H1 (cell line): ENCODE measurements at regions not wholly inside any gene's neighbourhood (a gene's known extent, or its start where the extent isn't known, plus 50 kb on each side); places are given as distances from the start of the nearest gene placed in this dataset.

Experiments used
- CTCF ChIA-PET: fragments of 300-600 bp; sonication (Branson Sonifier 250); formaldehyde crosslinking; loops from one replicate; lab custom pipeline; 2021; ENCODE audit not compliant: partially characterized antibody; lab: Charles Lee
- POLR2A ChIA-PET: fragments of 300-600 bp; sonication (Branson Sonifier 250); formaldehyde crosslinking; loops from one replicate; lab custom pipeline; 2021; ENCODE audit warnings: inconsistent platforms; ENCODE audit not compliant: partially characterized antibody; lab: Charles Lee
- DNase-seq, 2 experiments: peaks; one replicate each; pipeline versions ENCODE4 v3.0.0 to v3.0.0-alpha.2; 2010 to 2022; ENCODE audit warnings: low spot score in 2 of 2, low read depth in 1 of 2, mixed read lengths in 1 of 2
- FAIRE-seq: peaks from 2 replicates; lab custom pipeline; 2011; peaks lifted over from hg19 to GRCh38; lab: Jason Lieb, UNC
- H2AFZ ChIP-seq: 2 replicates; pipeline ENCODE4 v1.8.1; 2012; ENCODE audit warnings: low read length, inconsistent platforms
- H2AK5ac ChIP-seq: 2 replicates; pipeline ENCODE4 v1.6.1; 2013; ENCODE audit warnings: low read depth, low read length
- H2BK120ac ChIP-seq: replicated peaks from 2 replicates; pipeline ENCODE3; 2013; ENCODE audit warnings: low read depth, low read length, inconsistent platforms
- H2BK12ac ChIP-seq: 2 replicates; pipeline ENCODE4 v1.6.1; 2013; ENCODE audit warnings: low read depth, low read length
- H2BK15ac ChIP-seq: 2 replicates; pipeline ENCODE4 v1.6.1; 2013; ENCODE audit warnings: low read length
- H2BK20ac ChIP-seq: 2 replicates; pipeline ENCODE4 v1.6.1; 2013; ENCODE audit warnings: low read length
- H2BK5ac ChIP-seq: 2 replicates; pipeline ENCODE4 v1.6.1; 2013; ENCODE audit warnings: low read depth, low read length
- H3K14ac ChIP-seq: 2 replicates; pipeline ENCODE4 v1.6.1; 2013; ENCODE audit warnings: inconsistent platforms; ENCODE audit not compliant: insufficient read length
- H3K18ac ChIP-seq: 2 replicates; pipeline ENCODE4 v1.6.1; 2013; ENCODE audit warnings: low read length; ENCODE audit errors: extremely low read depth
- H3K23ac ChIP-seq: 2 replicates; pipeline ENCODE4 v1.6.1; 2013; ENCODE audit warnings: inconsistent platforms; ENCODE audit not compliant: insufficient read length
- H3K23me2 ChIP-seq: 2 replicates; pipeline ENCODE4 v1.6.1; 2013; ENCODE audit warnings: low read depth, low read length
- H3K27ac ChIP-seq: 2 replicates; pipeline ENCODE4 v1.6.1; 2011; ENCODE audit warnings: low read depth, low read length, inconsistent platforms
- H3K27me3 ChIP-seq, 4 experiments: replicated peaks in 1 of 4; 1 replicate in 1 of 4; 2 replicates in 3 of 4; pipeline versions ENCODE4 v1.6.1 to v1.8.1; 2011 to 2013; ENCODE audit warnings: low read length in 3 of 4, mild to moderate bottlenecking in 3 of 4, inconsistent platforms in 2 of 4, mixed read lengths in 2 of 4, moderate library complexity in 1 of 4; ENCODE audit not compliant: control insufficient read depth in 3 of 4, insufficient read depth in 3 of 4; ENCODE audit errors: extremely low read depth in 1 of 4
- H3K36me3 ChIP-seq, 4 experiments: 2 replicates each; pipeline versions ENCODE4 v1.6.1 to v1.8.1; 2011 to 2013; ENCODE audit warnings: mild to moderate bottlenecking in 4 of 4, low read length in 3 of 4, moderate library complexity in 2 of 4, control low read depth in 1 of 4, inconsistent platforms in 1 of 4; ENCODE audit not compliant: insufficient read depth in 4 of 4, control insufficient read depth in 2 of 4
- H3K4ac ChIP-seq: replicated peaks from 2 replicates; pipeline ENCODE3; 2013; ENCODE audit warnings: low read length, low read depth, mixed read lengths, inconsistent platforms; ENCODE audit not compliant: insufficient read length
- H3K4me1 ChIP-seq, 4 experiments: replicated peaks in 1 of 4; 1 replicate in 1 of 4; 2 replicates in 3 of 4; pipeline versions ENCODE4 v1.6.1 to v1.8.1; 2011 to 2013; ENCODE audit warnings: low read length in 3 of 4, inconsistent platforms in 2 of 4, mixed read lengths in 1 of 4; ENCODE audit not compliant: insufficient read depth in 4 of 4, control insufficient read depth in 3 of 4
- H3K4me2 ChIP-seq, 2 experiments: 2 replicates each; pipeline versions ENCODE4 v1.6.1 to v1.8.1; 2011 to 2013; ENCODE audit warnings: low read depth in 2 of 2, low read length in 2 of 2, control low read depth in 1 of 2, inconsistent platforms in 1 of 2, mild to moderate bottlenecking in 1 of 2; ENCODE audit not compliant: insufficient read depth in 1 of 2
- H3K4me3 ChIP-seq, 4 experiments: fragments of 200-600, 300-600 bp in 1 of 4; sonication (generic), shearing (Covaris generic), sonication (Bioruptor Twin) in 1 of 4; 2 replicates each; pipeline versions ENCODE4 v1.5.1 to v1.8.1; 2011 to 2016; ENCODE audit warnings: low read length in 4 of 4, low read depth in 3 of 4, control low read depth in 2 of 4, inconsistent platforms in 2 of 4, mild to moderate bottlenecking in 2 of 4, mixed read lengths in 1 of 4, moderate library complexity in 1 of 4; ENCODE audit not compliant: insufficient read depth in 2 of 4; ENCODE audit errors: extremely low read depth in 1 of 4
- H3K56ac ChIP-seq: replicated peaks from 2 replicates; pipeline ENCODE3; 2013; ENCODE audit warnings: low read depth, mild to moderate bottlenecking, mixed read lengths, low read length, inconsistent platforms; ENCODE audit not compliant: insufficient read length
- H3K79me1 ChIP-seq: 2 replicates; pipeline ENCODE4 v1.6.1; 2013; ENCODE audit warnings: low read depth, low read length, control low read depth
- H3K79me2 ChIP-seq, 2 experiments: 2 replicates each; pipeline versions ENCODE4 v1.6.1 to v1.8.1; 2012 to 2013; ENCODE audit warnings: low read length in 2 of 2, mild to moderate bottlenecking in 2 of 2, inconsistent platforms in 1 of 2; ENCODE audit not compliant: insufficient read depth in 2 of 2, control insufficient read depth in 1 of 2
- H3K9ac ChIP-seq, 4 experiments: replicated peaks in 1 of 4; 1 replicate in 1 of 4; 2 replicates in 3 of 4; pipeline versions ENCODE4 v1.6.1 to v1.8.1; 2011 to 2013; ENCODE audit warnings: low read depth in 3 of 4, low read length in 3 of 4, control low read depth in 2 of 4, mild to moderate bottlenecking in 2 of 4, moderate library complexity in 2 of 4, inconsistent platforms in 1 of 4; ENCODE audit errors: extremely low read depth in 1 of 4
- H3K9me3 ChIP-seq, 2 experiments: 2 replicates each; pipeline versions ENCODE4 v1.6.1 to v1.8.1; 2012 to 2013; ENCODE audit warnings: mild to moderate bottlenecking in 2 of 2, moderate library complexity in 2 of 2, control low read depth in 1 of 2, inconsistent platforms in 1 of 2, low read depth in 1 of 2, low read length in 1 of 2, mixed read lengths in 1 of 2; ENCODE audit not compliant: insufficient read depth in 2 of 2
- H4K20me1 ChIP-seq, 2 experiments: replicated peaks in 1 of 2; 2 replicates each; pipeline versions ENCODE3 to v1.8.1; 2011 to 2013; ENCODE audit warnings: inconsistent platforms in 2 of 2, low read length in 2 of 2, mild to moderate bottlenecking in 1 of 2; ENCODE audit not compliant: insufficient read depth in 2 of 2, control insufficient read depth in 1 of 2
- H4K5ac ChIP-seq: 2 replicates; pipeline ENCODE4 v1.6.1; 2013; ENCODE audit warnings: low read length, low read depth, mixed read lengths, inconsistent platforms; ENCODE audit not compliant: insufficient read length
- H4K8ac ChIP-seq: 2 replicates; pipeline ENCODE4 v1.8.0; 2013; ENCODE audit warnings: mild to moderate bottlenecking, moderate library complexity, low read length, inconsistent platforms; ENCODE audit not compliant: insufficient read depth; ENCODE audit errors: extremely low read depth
- H4K91ac ChIP-seq: replicated peaks from 2 replicates; pipeline ENCODE3; 2013; ENCODE audit warnings: low read length, mixed read lengths, inconsistent platforms; ENCODE audit not compliant: insufficient read length
- BCL11A ChIP-seq, 2 experiments: IDR thresholded peaks; one replicate each; pipeline ENCODE4 v1.6.1; 2011; ENCODE audit warnings: low read depth in 2 of 2, low read length in 2 of 2, mild to moderate bottlenecking in 2 of 2
- CHD2 ChIP-seq: IDR thresholded peaks from 2 replicates; pipeline ENCODE4 v1.6.1; 2012; ENCODE audit warnings: low read length, improper control_type of control experiment
- EP300 ChIP-seq, 2 experiments: IDR thresholded peaks; 1 replicate in 1 of 2; 2 replicates in 1 of 2; pipeline ENCODE4 v1.6.1; 2011 to 2012; ENCODE audit warnings: low read depth in 2 of 2, low read length in 2 of 2, mild to moderate bottlenecking in 2 of 2, borderline replicate concordance in 1 of 2, inconsistent platforms in 1 of 2, moderate library complexity in 1 of 2
- KDM1A ChIP-seq: fragments of 200-600, 300-600 bp; sonication (generic); IDR thresholded peaks from 2 replicates; pipeline ENCODE4 v1.7.1; 2016; ENCODE audit warnings: mild to moderate bottlenecking, low read length, borderline replicate concordance
- MAFK ChIP-seq: IDR thresholded peaks from 2 replicates; pipeline ENCODE4 v1.6.1; 2012; ENCODE audit warnings: low read depth, mild to moderate bottlenecking, improper control_type of control experiment, low read length
- RAD21 ChIP-seq, 2 experiments: IDR thresholded peaks in 1 of 2; conservative IDR thresholded peaks in 1 of 2; 2 replicates each; pipeline ENCODE4 v1.6.1; 2011; ENCODE audit warnings: low read depth in 2 of 2, low read length in 2 of 2, improper control_type of control experiment in 1 of 2, inconsistent platforms in 1 of 2, mild to moderate bottlenecking in 1 of 2, moderate library complexity in 1 of 2
- SUZ12 ChIP-seq: fragments of 200-600 bp; sonication (generic); IDR thresholded peaks from 2 replicates; pipeline ENCODE4 v1.6.1; 2012; ENCODE audit warnings: mild to moderate bottlenecking, inconsistent platforms, low read length, moderate library complexity, mixed read lengths
- TBP ChIP-seq: IDR thresholded peaks from 2 replicates; pipeline ENCODE4 v1.6.1; 2011; ENCODE audit warnings: low read depth, low read length, improper control_type of control experiment
- WGBS, 2 experiments: shearing (Covaris generic) in 1 of 2; methylation state at CpG; one replicate each; pipeline versions ENCODE4 v1.1.6 to v1.1.7; 2013 to 2015; ENCODE audit warnings: low lambda C conversion rate in 2 of 2, mixed read lengths in 2 of 2, inconsistent platforms in 1 of 2, low coverage in 1 of 2, missing lambda C conversion rate in 1 of 2; ENCODE audit not compliant: insufficient replicate concordance in 2 of 2, insufficient coverage in 1 of 2, insufficient read length in 1 of 2; ENCODE audit errors: extremely low coverage in 1 of 2, missing lambda C conversion rate in 1 of 2; 5-methylcytosine and 5-hydroxymethylcytosine counted together
- TF ChIP-seq, protein P1 (sequence below): IDR thresholded peaks from 2 replicates; pipeline ENCODE4 v1.6.1; 2011; ENCODE audit warnings: low read depth, mild to moderate bottlenecking, low read length; ENCODE audit not compliant: insufficient read depth

DNA sequence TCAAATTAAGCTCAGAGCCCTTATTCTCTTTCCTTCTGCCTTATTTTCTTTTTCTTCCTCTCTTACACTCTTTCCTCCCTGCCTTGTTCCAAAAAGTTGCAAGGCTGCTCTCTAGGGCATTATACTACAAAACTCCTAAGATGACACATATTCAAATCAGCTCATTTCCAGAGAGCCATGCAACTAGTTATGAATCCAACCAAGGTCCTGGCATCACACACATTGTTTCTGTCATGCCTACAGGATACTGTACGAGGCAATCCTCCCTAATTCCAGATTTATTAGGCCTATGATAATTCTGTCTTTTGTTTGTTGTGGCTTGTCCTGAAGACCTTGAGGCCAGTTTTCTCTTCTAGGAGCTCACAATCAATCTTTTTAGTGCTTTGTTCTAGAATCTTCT is 87.0 kb upstream of the TBCA start:
- no peak overlapping the region for H2BK20ac ChIP-seq
- POLR2A ChIA-PET: no interaction called here
- WGBS, 2 experiments: 59% methylated on average over 1 of the region's 1 CpG; no CpG with 5 or more reads in 1 of the 2 experiments

More for the DNA sequence above, 87.0 kb upstream of the TBCA start:
- Histone ChIP-seq H3K56ac (no peak overlapping the region), H2AFZ (no peak overlapping the region), H3K9ac (no peak overlapping the region), H4K5ac (no peak overlapping the region), H3K79me2 (no peaks in the 10 kb centered on the region), H3K79me1 (no peaks in the 10 kb centered on the region), H3K27ac (no peak overlapping the region), H2BK12ac (no peak overlapping the region), H3K18ac (no peak overlapping the region), H3K14ac (no peak overlapping the region), H4K91ac (no peak overlapping the region), H3K4me1 (no peaks in the 10 kb centered on the region), H2BK15ac (no peak overlapping the region), H3K4me3 (no peak overlapping the region), H3K4me2 (no peak overlapping the region), H4K20me1 (no peaks in the 10 kb centered on the region), H3K23ac (no peak overlapping the region), H3K23me2 (no peaks in the 10 kb centered on the region), H4K8ac (no peak overlapping the region), H3K27me3 (peaks cover 0 to 3% (median 1%) of the 10 kb centered on the region in 4 experiments; a peak in 5 of 7 replicates), H2BK5ac (no peak overlapping the region), H2BK120ac (no peak overlapping the region), H3K36me3 (no peaks in the 10 kb centered on the region), H3K4ac (no peak overlapping the region), H3K9me3 (no peaks in the 10 kb centered on the region), H2AK5ac (no peak overlapping the region)
- CTCF ChIA-PET: interaction anchor here (1.2 to 1.7 kb wide), 2 partner anchors 18 to 23 kb away, joined by 3 read pairs; no protein-coding TSS in a partner anchor
- TF ChIP-seq SUZ12 (no peak), TBP (no peak), RAD21 (IDR thresholded peaks at IDR 0.05 in 1 of 2, conservative IDR thresholded peaks at IDR 0.05 in 1 of 2; ENCODE audit: low read depth in 2 of 2, low read length in 2 of 2) (no peak), EP300 (IDR thresholded peaks at IDR 0.05; ENCODE audit: borderline replicate concordance in 1 of 2, low read depth in 2 of 2, low read length in 2 of 2) (no peak), BCL11A (IDR thresholded peaks at IDR 0.05; ENCODE audit: low read depth in 2 of 2, low read length in 2 of 2) (no peak), CHD2 (no peak), KDM1A (no peak), MAFK (no peak)
- TF ChIP-seq, protein P1, sequence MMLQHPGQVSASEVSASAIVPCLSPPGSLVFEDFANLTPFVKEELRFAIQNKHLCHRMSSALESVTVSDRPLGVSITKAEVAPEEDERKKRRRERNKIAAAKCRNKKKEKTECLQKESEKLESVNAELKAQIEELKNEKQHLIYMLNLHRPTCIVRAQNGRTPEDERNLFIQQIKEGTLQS: no peak
- FAIRE-seq (no peak), DNase-seq (no peak)
